Natural killer cell (primary cell): ENCODE measurements at regions not wholly inside any gene's neighbourhood (a gene's known extent, or its start where the extent isn't known, plus 50 kb on each side); places are given as distances from the start of the nearest gene placed in this dataset.

ENCODE experiments used
- ATAC-seq, 3 donors: fragments of 150-1000 bp in 2 of 3; fragments of 200-7000 bp in 1 of 3; cut with Tn5 transposase; 1 replicate in 1 of 3; 2 replicates in 2 of 3; pipeline ENCODE4 v1.10.0; 2021; ENCODE audit warnings: mild to moderate bottlenecking in 2 of 3, moderate library complexity in 2 of 3
- DNase-seq, 2 donors: peaks; one replicate each; pipeline versions ENCODE4 v3.0.0 to v3.0.0-alpha.2; 2013 to 2021; ENCODE audit warnings: mixed read lengths in 1 of 2
- H3K27ac ChIP-seq: one replicate; pipeline ENCODE4 v1.5.1; 2013; ENCODE audit warnings: mild to moderate bottlenecking, low read length
- H3K27me3 ChIP-seq: one replicate; pipeline ENCODE4 v1.6.1; 2013; ENCODE audit warnings: low read length; ENCODE audit not compliant: control insufficient read depth, insufficient read depth
- H3K36me3 ChIP-seq: one replicate; pipeline ENCODE4 v1.6.1; 2013; ENCODE audit warnings: low read length; ENCODE audit not compliant: control insufficient read depth, insufficient read depth
- H3K4me1 ChIP-seq: one replicate; pipeline ENCODE4 v1.6.1; 2013; ENCODE audit warnings: low read length; ENCODE audit not compliant: control insufficient read depth, insufficient read depth
- H3K4me3 ChIP-seq: one replicate; pipeline ENCODE4 v1.5.1; 2013; ENCODE audit warnings: low read length
- H3K9me3 ChIP-seq: one replicate; pipeline ENCODE4 v1.6.1; 2013; ENCODE audit warnings: low read length; ENCODE audit not compliant: control insufficient read depth, insufficient read depth
- H3K27ac Mint-ChIP-seq, 2 donors: one replicate each; pipeline ENCODE4 v1.8.0; 2022; ENCODE audit warnings: mild to moderate bottlenecking in 2 of 2, mixed read lengths in 2 of 2, moderate library complexity in 1 of 2
- H3K27me3 Mint-ChIP-seq, 2 donors: one replicate each; pipeline ENCODE4 v1.8.0; 2022; ENCODE audit warnings: low read depth in 2 of 2, mixed read lengths in 2 of 2
- H3K36me3 Mint-ChIP-seq: one replicate; pipeline ENCODE4 v1.8.0; 2022; ENCODE audit warnings: mixed read lengths
- H3K4me1 Mint-ChIP-seq, 2 donors: one replicate each; pipeline ENCODE4 v1.8.0; 2022; ENCODE audit warnings: mixed read lengths in 2 of 2
- H3K4me3 Mint-ChIP-seq: one replicate; pipeline ENCODE4 v1.8.0; 2022; ENCODE audit warnings: mild to moderate bottlenecking, moderate library complexity, mixed read lengths
- H3K9me3 Mint-ChIP-seq, 2 donors: one replicate each; pipeline ENCODE4 v1.8.0; 2022; ENCODE audit warnings: mixed read lengths in 2 of 2
- WGBS: methylation state at CpG from one replicate; pipeline ENCODE4 v1.1.7; 2013; ENCODE audit warnings: missing lambda C conversion rate; ENCODE audit not compliant: insufficient coverage; 5-methylcytosine and 5-hydroxymethylcytosine counted together
- intact Hi-C: fragments of 100-400 bp; cut with micrococcal nuclease; formaldehyde crosslinking; loops from one replicate; pipeline ENCODE4 v1.14.2; 2022
- TF ChIP-seq, protein P1 (sequence below): fragments of 200-600 bp; IDR thresholded peaks from one replicate; pipeline ENCODE4 v1.8.0; 2022; ENCODE audit warnings: antibody characterized with exemption

DNA sequence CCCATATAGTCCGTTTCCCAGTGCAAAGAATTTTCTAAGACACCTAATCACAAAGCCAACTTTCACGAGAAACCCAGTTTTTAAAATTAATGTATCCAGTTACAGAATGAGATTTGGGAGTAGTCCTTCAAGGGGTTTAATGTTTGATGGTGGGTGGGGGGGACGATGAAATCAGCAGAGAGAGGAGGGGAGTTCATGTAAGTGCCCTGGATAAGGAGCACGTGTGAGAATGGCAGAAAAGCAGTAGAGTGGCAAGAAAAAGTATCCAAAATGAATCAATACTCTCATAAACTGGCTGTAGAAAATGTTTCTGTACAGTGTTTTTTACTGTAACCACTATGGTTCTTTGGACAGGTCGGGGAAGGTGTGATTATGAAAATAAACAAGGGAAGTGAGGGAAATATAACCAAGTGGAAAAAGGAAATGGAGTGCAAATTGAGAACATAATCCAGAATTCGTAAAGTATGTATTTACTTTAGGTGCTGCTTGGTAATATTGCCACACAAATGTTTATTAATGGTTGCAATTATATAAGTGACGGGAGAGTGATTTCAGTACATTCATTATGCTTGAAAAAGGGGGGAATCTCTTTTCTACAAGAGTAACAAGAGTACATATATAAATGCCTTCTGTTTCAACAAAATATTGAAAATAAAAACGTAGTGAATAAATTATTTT is 118.7 kb upstream of the RRP15 start:
- Histone ChIP-seq H3K27ac (no peak overlapping the region), H3K4me3 (no peak overlapping the region), H3K4me1 (peaks cover 15% of the 10 kb centered on the region), H3K27me3 (peaks cover 32% of the 10 kb centered on the region), H3K9me3 (no peaks in the 10 kb centered on the region), H3K36me3 (no peaks in the 10 kb centered on the region)
- no peak overlapping the region for H3K27ac Mint-ChIP-seq
- peak overlapping the region; percentile 10 for H3K4me3 Mint-ChIP-seq
- H3K36me3 Mint-ChIP-seq = peaks cover 7% of the 10 kb centered on the region
- peaks cover 27 to 31% of the 10 kb centered on the region in 2 donors for H3K27me3 Mint-ChIP-seq
- intact Hi-C loops = no loop called here
- H3K4me1 Mint-ChIP-seq = peaks cover 5 to 13% of the 10 kb centered on the region in 2 donors
- TF ChIP-seq, protein P1, sequence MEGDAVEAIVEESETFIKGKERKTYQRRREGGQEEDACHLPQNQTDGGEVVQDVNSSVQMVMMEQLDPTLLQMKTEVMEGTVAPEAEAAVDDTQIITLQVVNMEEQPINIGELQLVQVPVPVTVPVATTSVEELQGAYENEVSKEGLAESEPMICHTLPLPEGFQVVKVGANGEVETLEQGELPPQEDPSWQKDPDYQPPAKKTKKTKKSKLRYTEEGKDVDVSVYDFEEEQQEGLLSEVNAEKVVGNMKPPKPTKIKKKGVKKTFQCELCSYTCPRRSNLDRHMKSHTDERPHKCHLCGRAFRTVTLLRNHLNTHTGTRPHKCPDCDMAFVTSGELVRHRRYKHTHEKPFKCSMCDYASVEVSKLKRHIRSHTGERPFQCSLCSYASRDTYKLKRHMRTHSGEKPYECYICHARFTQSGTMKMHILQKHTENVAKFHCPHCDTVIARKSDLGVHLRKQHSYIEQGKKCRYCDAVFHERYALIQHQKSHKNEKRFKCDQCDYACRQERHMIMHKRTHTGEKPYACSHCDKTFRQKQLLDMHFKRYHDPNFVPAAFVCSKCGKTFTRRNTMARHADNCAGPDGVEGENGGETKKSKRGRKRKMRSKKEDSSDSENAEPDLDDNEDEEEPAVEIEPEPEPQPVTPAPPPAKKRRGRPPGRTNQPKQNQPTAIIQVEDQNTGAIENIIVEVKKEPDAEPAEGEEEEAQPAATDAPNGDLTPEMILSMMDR = no peak
- WGBS = 13% methylated on average over 4 of the region's 8 CpGs
- DNase-seq (no peak), ATAC-seq (no peak)
- no peaks in the 10 kb centered on the region for H3K9me3 Mint-ChIP-seq

DNA sequence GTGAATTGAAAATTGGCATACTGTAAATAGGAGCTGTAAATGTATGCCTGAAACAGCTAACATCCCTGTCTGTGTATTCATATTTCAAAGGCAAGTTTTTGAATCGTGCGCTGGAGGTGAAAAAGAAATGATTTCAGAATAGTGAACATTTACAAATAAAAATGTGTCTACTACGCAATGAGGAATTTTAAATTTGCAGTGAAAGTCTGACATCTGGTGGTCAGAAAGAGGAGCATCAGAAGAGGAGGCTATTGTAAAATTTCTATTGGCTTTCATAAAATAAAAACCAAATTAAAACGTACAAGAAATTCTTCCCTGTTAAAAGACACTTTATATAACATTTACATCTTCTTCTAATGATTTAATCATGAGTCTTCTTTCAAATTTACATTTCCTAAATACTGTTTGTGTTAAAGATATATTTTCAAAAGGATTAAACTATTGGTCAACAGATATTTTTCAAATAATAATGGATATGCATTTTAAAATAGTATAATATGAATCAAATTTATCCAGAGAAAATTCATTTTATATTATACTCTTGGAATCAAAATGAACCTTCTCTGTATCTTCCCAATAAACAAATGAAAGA is 113.7 kb upstream of the RRP15 start:
- Mint-ChIP-seq H3K27ac (no peak overlapping the region), H3K27me3 (peaks cover 2 to 4% of the 10 kb centered on the region in 2 donors), H3K9me3 (no peaks in the 10 kb centered on the region), H3K4me1 (no peaks in the 10 kb centered on the region), H3K4me3 (no peak overlapping the region), H3K36me3 (no peaks in the 10 kb centered on the region)
- DNase-seq = peak in 1 of 2 donors; percentile 24
- H3K4me3 ChIP-seq = no peak overlapping the region
- H3K27me3 ChIP-seq = peaks cover 3% of the 10 kb centered on the region
- no peaks in the 10 kb centered on the region for H3K36me3 ChIP-seq
- no peak overlapping the region for H3K27ac ChIP-seq
- 7% methylated on average over 3 of the region's 4 CpGs for WGBS
- TF ChIP-seq, protein P1 = peak; percentile 15
- H3K4me1 ChIP-seq = no peaks in the 10 kb centered on the region
- no peaks in the 10 kb centered on the region for H3K9me3 ChIP-seq
- ATAC-seq = no peak
- intact Hi-C loops = no loop called here

DNA sequence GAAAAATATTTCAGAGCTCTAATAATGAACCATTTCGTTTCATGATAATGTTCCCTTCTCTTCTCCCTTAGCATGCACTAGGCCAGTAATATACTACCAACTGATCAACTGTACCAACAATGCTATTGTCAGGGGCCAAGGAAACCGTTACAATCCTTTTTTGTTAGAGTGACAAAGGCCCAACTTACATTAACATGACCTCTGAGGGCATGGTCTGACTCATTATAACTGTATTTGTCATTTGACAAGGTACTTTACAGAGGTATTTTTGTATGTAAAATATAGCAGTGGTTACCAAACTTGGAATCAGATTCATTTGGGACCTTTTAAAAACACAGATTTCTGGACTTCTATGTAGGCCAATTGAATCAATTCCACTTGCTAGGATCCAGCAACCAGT is 102.6 kb upstream of the RRP15 start:
- Mint-ChIP-seq H3K9me3 (peaks cover 0 to 2% of the 10 kb centered on the region in 2 donors), H3K4me3 (no peak overlapping the region), H3K27me3 (no peaks in the 10 kb centered on the region), H3K27ac (no peak overlapping the region), H3K4me1 (no peaks in the 10 kb centered on the region), H3K36me3 (no peaks in the 10 kb centered on the region)
- no peak for ATAC-seq
- Histone ChIP-seq H3K27ac (no peak overlapping the region), H3K4me3 (no peak overlapping the region), H3K36me3 (no peaks in the 10 kb centered on the region), H3K9me3 (no peaks in the 10 kb centered on the region), H3K4me1 (no peaks in the 10 kb centered on the region), H3K27me3 (no peaks in the 10 kb centered on the region)
- DNase-seq = no peak
- WGBS = 46% methylated on average over 2 of the region's 2 CpGs
- intact Hi-C loops = no loop called here
- TF ChIP-seq, protein P1 = no peak

DNA sequence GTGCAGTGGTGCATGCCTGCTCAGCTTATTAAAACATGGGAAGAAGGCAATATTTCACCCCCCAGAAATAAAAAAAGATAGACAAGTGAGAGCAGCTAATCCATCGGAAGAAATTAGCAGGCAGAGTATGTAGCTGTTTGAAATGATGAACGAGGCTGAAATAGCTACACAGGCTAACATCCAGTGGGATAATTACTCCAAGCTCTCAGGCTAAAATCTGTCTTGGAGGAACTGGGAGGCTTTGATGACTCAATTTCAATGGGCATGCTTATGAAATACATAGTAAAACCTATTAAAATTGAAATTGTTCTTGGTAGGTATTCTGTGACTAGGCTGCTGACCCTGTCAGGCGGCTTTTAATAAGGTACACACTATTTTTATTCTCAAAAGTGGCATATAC is 84.1 kb upstream of the RRP15 start:
- no peaks in the 10 kb centered on the region for H3K36me3 ChIP-seq
- Mint-ChIP-seq H3K4me1 (no peaks in the 10 kb centered on the region), H3K27me3 (no peaks in the 10 kb centered on the region), H3K9me3 (peaks cover 12 to 13% of the 10 kb centered on the region in 2 donors), H3K4me3 (no peak overlapping the region), H3K36me3 (no peaks in the 10 kb centered on the region), H3K27ac (no peak overlapping the region)
- no peaks in the 10 kb centered on the region for H3K27me3 ChIP-seq
- no peak overlapping the region for H3K4me3 ChIP-seq
- ATAC-seq (no peak), DNase-seq (no peak)
- H3K9me3 ChIP-seq = no peaks in the 10 kb centered on the region
- WGBS = 83% methylated on average over 3 of the region's 3 CpGs
- no peak overlapping the region for H3K27ac ChIP-seq
- intact Hi-C loops = no loop called here
- TF ChIP-seq, protein P1 = no peak
- no peaks in the 10 kb centered on the region for H3K4me1 ChIP-seq
